Amniotic epithelial cell (primary cell): ENCODE measurements at regions not wholly inside any gene's neighbourhood (a gene's known extent, or its start where the extent isn't known, plus 50 kb on each side); places are given as distances from the start of the nearest gene placed in this dataset.
"Not testable (repeated sequence)": the region's sequence is repeated elsewhere in the genome, so short reads cannot be mapped to it uniquely, and the experiment has no call there.

Source experiments
- DNase-seq: peaks from one replicate; pipeline ENCODE4 v3.0.0-alpha.2; 2010; ENCODE audit warnings: low read depth

- DNase-seq: no peak
Observed at GRCh38 chr10:23755556-23755955, 316.7 kb downstream of the OTUD1 start.

- no peak for DNase-seq
Observed at GRCh38 chr10:23768281-23768680, 329.4 kb downstream of the OTUD1 start.

- DNase-seq: no peak
Observed at GRCh38 chr10:23777153-23777552, 338.3 kb downstream of the OTUD1 start.

GRCh38 chr10:23779301-23779700 is 340.4 kb downstream of the OTUD1 start:
- no peak for DNase-seq

- no peak for DNase-seq
Observed at GRCh38 chr10:23780331-23780730, 341.5 kb downstream of the OTUD1 start.

- no peak for DNase-seq
Observed at GRCh38 chr10:23786594-23786993, 347.7 kb downstream of the OTUD1 start.

- no peak for DNase-seq
Observed at GRCh38 chr10:23793577-23793976, 354.7 kb downstream of the OTUD1 start.

- not testable (repeated sequence) for DNase-seq
Observed at GRCh38 chr10:23797452-23797851, 358.6 kb downstream of the OTUD1 start.

- DNase-seq: no peak
Observed at GRCh38 chr10:23804125-23804524, 365.2 kb downstream of the OTUD1 start.

- no peak for DNase-seq
Observed at GRCh38 chr10:23813687-23814086, 374.8 kb downstream of the OTUD1 start.

GRCh38 chr10:23818484-23818883 is 379.6 kb downstream of the OTUD1 start:
- DNase-seq: no peak

- no peak for DNase-seq
Observed at GRCh38 chr10:23820792-23821191, 381.9 kb downstream of the OTUD1 start.

- DNase-seq: no peak
Observed at GRCh38 chr10:23824822-23825221, 384.1 kb upstream of the KIAA1217 start.

- peak; percentile 4 for DNase-seq
Observed at GRCh38 chr10:23826421-23826820, 382.5 kb upstream of the KIAA1217 start.

- DNase-seq: no peak
Observed at GRCh38 chr10:23829556-23829955, 379.4 kb upstream of the KIAA1217 start.

- DNase-seq: no peak
Observed at GRCh38 chr10:23834091-23834490, 374.8 kb upstream of the KIAA1217 start.

GRCh38 chr10:23850631-23851030 is 358.3 kb upstream of the KIAA1217 start:
- DNase-seq: no peak

- no peak for DNase-seq
Observed at GRCh38 chr10:23859598-23859997, 349.3 kb upstream of the KIAA1217 start.

- no peak for DNase-seq
Observed at GRCh38 chr10:23864631-23865147, 344.2 kb upstream of the KIAA1217 start.

GRCh38 chr10:23866985-23867384 is 342.0 kb upstream of the KIAA1217 start:
- DNase-seq: not testable (repeated sequence)

- DNase-seq: no peak
Observed at GRCh38 chr10:23868121-23868520, 340.8 kb upstream of the KIAA1217 start.

- DNase-seq: no peak
Observed at GRCh38 chr10:23869548-23869947, 339.4 kb upstream of the KIAA1217 start.

- DNase-seq: no peak
Observed at GRCh38 chr10:23869996-23870395, 338.9 kb upstream of the KIAA1217 start.
